H1 (cell line): ENCODE measurements at regions not wholly inside any gene's neighbourhood (a gene's known extent, or its start where the extent isn't known, plus 50 kb on each side); places are given as distances from the start of the nearest gene placed in this dataset.

Source experiments
- CTCF ChIA-PET: fragments of 300-600 bp; sonication (Branson Sonifier 250); formaldehyde crosslinking; loops from one replicate; lab custom pipeline; 2021; ENCODE audit not compliant: partially characterized antibody; lab: Charles Lee
- POLR2A ChIA-PET: fragments of 300-600 bp; sonication (Branson Sonifier 250); formaldehyde crosslinking; loops from one replicate; lab custom pipeline; 2021; ENCODE audit warnings: inconsistent platforms; ENCODE audit not compliant: partially characterized antibody; lab: Charles Lee
- DNase-seq, 2 experiments: peaks; one replicate each; pipeline versions ENCODE4 v3.0.0 to v3.0.0-alpha.2; 2010 to 2022; ENCODE audit warnings: low spot score in 2 of 2, low read depth in 1 of 2, mixed read lengths in 1 of 2
- FAIRE-seq: peaks from 2 replicates; lab custom pipeline; 2011; peaks lifted over from hg19 to GRCh38; lab: Jason Lieb, UNC
- H2AFZ ChIP-seq: 2 replicates; pipeline ENCODE4 v1.8.1; 2012; ENCODE audit warnings: low read length, inconsistent platforms
- H2AK5ac ChIP-seq: 2 replicates; pipeline ENCODE4 v1.6.1; 2013; ENCODE audit warnings: low read depth, low read length
- H2BK120ac ChIP-seq: replicated peaks from 2 replicates; pipeline ENCODE3; 2013; ENCODE audit warnings: low read depth, low read length, inconsistent platforms
- H2BK12ac ChIP-seq: 2 replicates; pipeline ENCODE4 v1.6.1; 2013; ENCODE audit warnings: low read depth, low read length
- H2BK15ac ChIP-seq: 2 replicates; pipeline ENCODE4 v1.6.1; 2013; ENCODE audit warnings: low read length
- H2BK20ac ChIP-seq: 2 replicates; pipeline ENCODE4 v1.6.1; 2013; ENCODE audit warnings: low read length
- H2BK5ac ChIP-seq: 2 replicates; pipeline ENCODE4 v1.6.1; 2013; ENCODE audit warnings: low read depth, low read length
- H3K14ac ChIP-seq: 2 replicates; pipeline ENCODE4 v1.6.1; 2013; ENCODE audit warnings: inconsistent platforms; ENCODE audit not compliant: insufficient read length
- H3K18ac ChIP-seq: 2 replicates; pipeline ENCODE4 v1.6.1; 2013; ENCODE audit warnings: low read length; ENCODE audit errors: extremely low read depth
- H3K23ac ChIP-seq: 2 replicates; pipeline ENCODE4 v1.6.1; 2013; ENCODE audit warnings: inconsistent platforms; ENCODE audit not compliant: insufficient read length
- H3K23me2 ChIP-seq: 2 replicates; pipeline ENCODE4 v1.6.1; 2013; ENCODE audit warnings: low read depth, low read length
- H3K27ac ChIP-seq: 2 replicates; pipeline ENCODE4 v1.6.1; 2011; ENCODE audit warnings: low read depth, low read length, inconsistent platforms
- H3K27me3 ChIP-seq, 4 experiments: replicated peaks in 1 of 4; 1 replicate in 1 of 4; 2 replicates in 3 of 4; pipeline versions ENCODE4 v1.6.1 to v1.8.1; 2011 to 2013; ENCODE audit warnings: low read length in 3 of 4, mild to moderate bottlenecking in 3 of 4, inconsistent platforms in 2 of 4, mixed read lengths in 2 of 4, moderate library complexity in 1 of 4; ENCODE audit not compliant: control insufficient read depth in 3 of 4, insufficient read depth in 3 of 4; ENCODE audit errors: extremely low read depth in 1 of 4
- H3K36me3 ChIP-seq, 4 experiments: 2 replicates each; pipeline versions ENCODE4 v1.6.1 to v1.8.1; 2011 to 2013; ENCODE audit warnings: mild to moderate bottlenecking in 4 of 4, low read length in 3 of 4, moderate library complexity in 2 of 4, control low read depth in 1 of 4, inconsistent platforms in 1 of 4; ENCODE audit not compliant: insufficient read depth in 4 of 4, control insufficient read depth in 2 of 4
- H3K4ac ChIP-seq: replicated peaks from 2 replicates; pipeline ENCODE3; 2013; ENCODE audit warnings: low read length, low read depth, mixed read lengths, inconsistent platforms; ENCODE audit not compliant: insufficient read length
- H3K4me1 ChIP-seq, 4 experiments: replicated peaks in 1 of 4; 1 replicate in 1 of 4; 2 replicates in 3 of 4; pipeline versions ENCODE4 v1.6.1 to v1.8.1; 2011 to 2013; ENCODE audit warnings: low read length in 3 of 4, inconsistent platforms in 2 of 4, mixed read lengths in 1 of 4; ENCODE audit not compliant: insufficient read depth in 4 of 4, control insufficient read depth in 3 of 4
- H3K4me2 ChIP-seq, 2 experiments: 2 replicates each; pipeline versions ENCODE4 v1.6.1 to v1.8.1; 2011 to 2013; ENCODE audit warnings: low read depth in 2 of 2, low read length in 2 of 2, control low read depth in 1 of 2, inconsistent platforms in 1 of 2, mild to moderate bottlenecking in 1 of 2; ENCODE audit not compliant: insufficient read depth in 1 of 2
- H3K4me3 ChIP-seq, 4 experiments: fragments of 200-600, 300-600 bp in 1 of 4; sonication (generic), shearing (Covaris generic), sonication (Bioruptor Twin) in 1 of 4; 2 replicates each; pipeline versions ENCODE4 v1.5.1 to v1.8.1; 2011 to 2016; ENCODE audit warnings: low read length in 4 of 4, low read depth in 3 of 4, control low read depth in 2 of 4, inconsistent platforms in 2 of 4, mild to moderate bottlenecking in 2 of 4, mixed read lengths in 1 of 4, moderate library complexity in 1 of 4; ENCODE audit not compliant: insufficient read depth in 2 of 4; ENCODE audit errors: extremely low read depth in 1 of 4
- H3K56ac ChIP-seq: replicated peaks from 2 replicates; pipeline ENCODE3; 2013; ENCODE audit warnings: low read depth, mild to moderate bottlenecking, mixed read lengths, low read length, inconsistent platforms; ENCODE audit not compliant: insufficient read length
- H3K79me1 ChIP-seq: 2 replicates; pipeline ENCODE4 v1.6.1; 2013; ENCODE audit warnings: low read depth, low read length, control low read depth
- H3K79me2 ChIP-seq, 2 experiments: 2 replicates each; pipeline versions ENCODE4 v1.6.1 to v1.8.1; 2012 to 2013; ENCODE audit warnings: low read length in 2 of 2, mild to moderate bottlenecking in 2 of 2, inconsistent platforms in 1 of 2; ENCODE audit not compliant: insufficient read depth in 2 of 2, control insufficient read depth in 1 of 2
- H3K9ac ChIP-seq, 4 experiments: replicated peaks in 1 of 4; 1 replicate in 1 of 4; 2 replicates in 3 of 4; pipeline versions ENCODE4 v1.6.1 to v1.8.1; 2011 to 2013; ENCODE audit warnings: low read depth in 3 of 4, low read length in 3 of 4, control low read depth in 2 of 4, mild to moderate bottlenecking in 2 of 4, moderate library complexity in 2 of 4, inconsistent platforms in 1 of 4; ENCODE audit errors: extremely low read depth in 1 of 4
- H3K9me3 ChIP-seq, 2 experiments: 2 replicates each; pipeline versions ENCODE4 v1.6.1 to v1.8.1; 2012 to 2013; ENCODE audit warnings: mild to moderate bottlenecking in 2 of 2, moderate library complexity in 2 of 2, control low read depth in 1 of 2, inconsistent platforms in 1 of 2, low read depth in 1 of 2, low read length in 1 of 2, mixed read lengths in 1 of 2; ENCODE audit not compliant: insufficient read depth in 2 of 2
- H4K20me1 ChIP-seq, 2 experiments: replicated peaks in 1 of 2; 2 replicates each; pipeline versions ENCODE3 to v1.8.1; 2011 to 2013; ENCODE audit warnings: inconsistent platforms in 2 of 2, low read length in 2 of 2, mild to moderate bottlenecking in 1 of 2; ENCODE audit not compliant: insufficient read depth in 2 of 2, control insufficient read depth in 1 of 2
- H4K5ac ChIP-seq: 2 replicates; pipeline ENCODE4 v1.6.1; 2013; ENCODE audit warnings: low read length, low read depth, mixed read lengths, inconsistent platforms; ENCODE audit not compliant: insufficient read length
- H4K8ac ChIP-seq: 2 replicates; pipeline ENCODE4 v1.8.0; 2013; ENCODE audit warnings: mild to moderate bottlenecking, moderate library complexity, low read length, inconsistent platforms; ENCODE audit not compliant: insufficient read depth; ENCODE audit errors: extremely low read depth
- H4K91ac ChIP-seq: replicated peaks from 2 replicates; pipeline ENCODE3; 2013; ENCODE audit warnings: low read length, mixed read lengths, inconsistent platforms; ENCODE audit not compliant: insufficient read length
- MAFK ChIP-seq: IDR thresholded peaks from 2 replicates; pipeline ENCODE4 v1.6.1; 2012; ENCODE audit warnings: low read depth, mild to moderate bottlenecking, improper control_type of control experiment, low read length
- TAF1 ChIP-seq: IDR thresholded peaks from 2 replicates; pipeline ENCODE4 v1.6.1; 2011; ENCODE audit warnings: mild to moderate bottlenecking, low read depth, low read length
- TEAD4 ChIP-seq: IDR thresholded peaks from 2 replicates; pipeline ENCODE4 v1.6.1; 2012; ENCODE audit warnings: low read depth, low read length, inconsistent platforms, mixed read lengths
- WGBS, 2 experiments: shearing (Covaris generic) in 1 of 2; methylation state at CpG; one replicate each; pipeline versions ENCODE4 v1.1.6 to v1.1.7; 2013 to 2015; ENCODE audit warnings: low lambda C conversion rate in 2 of 2, mixed read lengths in 2 of 2, inconsistent platforms in 1 of 2, low coverage in 1 of 2, missing lambda C conversion rate in 1 of 2; ENCODE audit not compliant: insufficient replicate concordance in 2 of 2, insufficient coverage in 1 of 2, insufficient read length in 1 of 2; ENCODE audit errors: extremely low coverage in 1 of 2, missing lambda C conversion rate in 1 of 2; 5-methylcytosine and 5-hydroxymethylcytosine counted together

- Histone ChIP-seq H3K79me1 (no peaks in the 10 kb centered on the region), H3K36me3 (no peaks in the 10 kb centered on the region), H2BK15ac (no peak overlapping the region), H3K4me3 (no peak overlapping the region), H3K4me1 (no peaks in the 10 kb centered on the region), H2AFZ (no peak overlapping the region), H3K18ac (no peak overlapping the region), H3K14ac (no peak overlapping the region), H4K91ac (no peak overlapping the region), H3K23me2 (no peaks in the 10 kb centered on the region), H2AK5ac (no peak overlapping the region), H3K9ac (no peak overlapping the region), H2BK120ac (no peak overlapping the region), H4K20me1 (no peaks in the 10 kb centered on the region), H3K4me2 (no peak overlapping the region), H3K9me3 (no peaks in the 10 kb centered on the region), H2BK12ac (no peak overlapping the region), H3K56ac (no peak overlapping the region), H3K27ac (no peak overlapping the region), H3K27me3 (no peaks in the 10 kb centered on the region), H3K4ac (no peak overlapping the region), H3K23ac (no peak overlapping the region), H2BK20ac (no peak overlapping the region), H4K8ac (no peak overlapping the region), H4K5ac (no peak overlapping the region), H2BK5ac (no peak overlapping the region), H3K79me2 (no peaks in the 10 kb centered on the region)
- ChIA-PET CTCF (no interaction called here), POLR2A (no interaction called here)
- WGBS, 2 experiments, result 81% methylated on average over 1 of the region's 1 CpG; no CpG with 5 or more reads in 1 of the 2 experiments
- TF ChIP-seq MAFK, result peak; percentile 42; the same call in 1 of the 2 replicates
- TF ChIP-seq TAF1, result no peak
- TF ChIP-seq TEAD4, result no peak
- DNase-seq, result no peak
- no peak for FAIRE-seq
These were observed 323.0 kb upstream of the CDIN1 start for GRCh38 chr15:36256404-36256807.
